ENCODE measurements at regions not wholly inside any gene's neighbourhood (a gene's known extent, or its start where the extent isn't known, plus 50 kb on each side); places are given as distances from the start of the nearest gene placed in this dataset.
"Not testable (repeated sequence)": the region's sequence is repeated elsewhere in the genome, so short reads cannot be mapped to it uniquely, and the experiment has no call there.

DNA sequence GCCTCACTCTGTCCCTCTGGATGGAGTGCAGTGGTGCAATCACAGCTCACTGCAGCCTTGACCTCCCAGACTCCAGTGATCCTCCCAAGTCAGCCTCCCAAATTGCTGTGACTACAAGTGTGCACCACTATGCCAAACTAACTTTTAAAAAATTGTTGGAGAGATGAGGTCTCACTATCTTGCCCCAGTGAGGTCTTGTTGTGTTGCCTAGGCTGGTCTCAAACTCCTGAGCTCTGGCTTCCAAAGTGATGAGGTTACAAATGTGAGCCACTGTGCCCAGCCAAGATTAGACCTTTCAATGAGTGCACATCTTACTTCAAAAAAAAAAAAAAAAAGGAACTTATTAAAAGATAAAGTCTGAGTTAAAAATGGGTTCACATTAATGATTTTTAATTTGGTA is 1838.1 kb upstream of the DEFB115 start:
- no peak for DNase-seq (ENCODE audit: low read depth)

DNA sequence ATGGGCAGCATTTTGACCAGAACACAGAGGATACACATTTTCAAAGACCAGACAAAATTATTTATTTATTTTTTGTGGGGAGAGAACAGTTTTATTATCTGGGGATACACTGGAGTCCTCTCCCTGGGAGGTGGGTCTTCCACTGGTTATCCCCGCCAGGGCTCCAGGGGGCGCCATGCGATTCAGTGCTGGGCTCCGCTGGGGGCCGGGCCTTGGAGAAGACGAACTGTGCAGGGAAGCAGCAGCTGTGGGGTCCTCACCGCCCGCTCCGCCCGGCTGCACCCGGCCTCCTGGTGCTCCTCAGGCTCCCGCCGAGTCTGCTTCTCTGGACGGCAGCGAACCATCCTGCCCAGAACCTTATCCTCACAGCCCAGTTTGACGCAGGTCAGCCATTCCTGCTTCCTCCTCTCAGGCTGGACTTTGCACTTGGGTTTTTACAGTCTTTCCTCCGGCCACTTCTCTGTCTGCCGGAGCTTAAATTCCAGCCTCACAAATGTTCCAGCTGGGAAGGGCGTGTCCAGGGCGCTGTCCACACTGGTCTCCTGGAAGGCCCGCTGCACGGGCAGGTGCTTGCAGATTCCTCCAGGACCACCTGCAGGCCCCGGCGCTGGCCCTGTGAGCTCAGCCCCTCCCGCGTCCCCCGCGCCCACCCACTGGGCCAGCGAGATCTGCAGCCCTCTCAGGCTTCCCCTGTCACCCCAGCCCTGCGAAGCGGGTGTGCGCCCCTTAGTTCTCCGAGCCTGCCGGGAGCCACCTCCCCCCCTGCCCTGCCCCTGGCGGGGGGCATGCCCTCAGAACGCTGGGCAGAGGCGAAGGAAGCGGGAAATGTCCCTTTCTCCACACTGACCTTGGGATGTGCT is 1830.0 kb upstream of the DEFB115 start:
- DNase-seq (ENCODE audit: low read depth), result no peak

DNA sequence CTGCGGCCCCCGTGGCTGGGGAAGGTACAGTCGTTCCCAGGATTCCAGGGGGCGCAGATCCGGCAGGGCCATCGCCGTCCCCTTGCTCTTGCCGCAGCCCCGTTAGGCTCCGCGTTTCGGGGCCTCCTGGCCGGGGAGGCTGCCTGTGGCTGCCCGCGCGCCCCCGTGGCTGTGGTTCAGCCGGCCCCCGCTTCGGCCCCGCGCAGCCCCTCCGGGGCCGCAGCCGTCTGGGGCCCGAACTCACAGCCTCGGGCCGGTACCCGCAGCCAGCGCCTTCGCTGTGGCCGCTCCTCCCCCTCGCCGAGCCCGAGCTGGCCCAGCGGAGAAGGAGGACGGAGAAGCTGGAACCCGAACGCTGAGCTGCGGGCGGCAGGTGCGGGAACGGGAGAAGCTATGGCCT is 1826.9 kb upstream of the DEFB115 start:
- DNase-seq (ENCODE audit: low read depth), result no peak

DNA sequence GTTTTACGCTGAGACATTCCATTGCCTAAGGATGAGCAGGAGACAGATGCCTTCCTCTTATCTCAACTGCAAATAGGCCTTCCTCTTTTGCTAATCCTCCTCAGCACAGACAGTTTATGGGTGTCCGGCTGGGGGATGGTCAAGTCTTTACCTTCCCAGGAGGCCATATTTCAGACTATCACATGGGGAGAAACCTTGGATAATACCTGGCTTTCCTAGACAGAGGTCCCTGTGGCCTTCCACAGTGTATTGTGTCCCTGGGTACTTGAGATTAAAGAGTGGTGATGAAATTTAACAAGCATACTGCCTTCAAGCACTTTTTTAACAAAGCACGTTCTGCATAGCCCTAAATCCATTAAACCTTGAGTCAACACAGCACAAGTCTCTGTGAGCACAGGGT is 1816.7 kb upstream of the DEFB115 start:
- DNase-seq (ENCODE audit: low read depth), result not testable (repeated sequence)

DNA sequence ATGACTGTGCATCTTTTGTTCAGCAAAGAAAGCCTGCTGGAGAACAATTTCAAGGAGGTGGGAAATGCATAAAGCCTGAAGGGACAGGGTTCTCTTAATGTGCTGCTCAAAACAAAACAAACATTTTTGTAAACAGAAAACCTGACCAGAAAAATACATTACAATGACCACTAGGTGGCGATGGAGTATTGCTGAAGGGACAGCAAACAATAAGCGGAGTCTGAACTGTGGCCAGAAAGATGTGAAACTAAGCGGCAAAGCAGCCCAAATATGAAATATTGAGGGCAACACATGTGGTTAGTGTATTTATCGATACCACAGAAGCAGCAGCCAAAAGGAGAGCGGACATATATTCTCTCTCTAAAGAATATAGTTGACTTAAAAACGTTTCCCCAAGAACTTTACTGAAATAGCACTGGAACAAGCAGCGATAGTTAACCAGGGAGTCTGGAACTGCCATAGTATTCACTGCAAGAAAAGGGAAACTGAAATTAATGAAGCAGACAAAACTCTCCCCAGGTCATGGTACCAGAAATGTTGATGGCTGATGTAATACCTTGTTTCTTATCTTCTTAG is 1814.2 kb upstream of the DEFB115 start:
- peak; percentile 50 for DNase-seq (ENCODE audit: low read depth)

DNA sequence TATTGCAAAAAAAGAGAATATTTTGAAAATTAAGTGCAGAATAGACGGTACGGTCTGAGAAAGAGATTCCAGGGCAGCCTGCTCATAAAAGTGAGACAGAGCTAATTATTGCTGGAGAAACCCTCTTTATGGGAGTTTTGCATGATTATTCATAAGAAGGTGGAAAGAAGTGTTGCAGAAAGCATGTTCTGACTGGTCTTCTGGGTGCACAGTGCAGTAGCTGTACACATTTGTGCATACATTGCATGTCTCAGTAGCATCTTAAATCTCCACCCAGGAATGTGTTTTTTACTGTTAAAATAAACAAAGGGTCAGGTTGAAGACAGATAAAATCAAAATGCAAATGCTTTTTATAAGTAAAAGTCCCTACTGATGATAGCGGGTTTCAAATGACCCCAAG is 1813.6 kb upstream of the DEFB115 start:
- no peak for DNase-seq (ENCODE audit: low read depth)

DNA sequence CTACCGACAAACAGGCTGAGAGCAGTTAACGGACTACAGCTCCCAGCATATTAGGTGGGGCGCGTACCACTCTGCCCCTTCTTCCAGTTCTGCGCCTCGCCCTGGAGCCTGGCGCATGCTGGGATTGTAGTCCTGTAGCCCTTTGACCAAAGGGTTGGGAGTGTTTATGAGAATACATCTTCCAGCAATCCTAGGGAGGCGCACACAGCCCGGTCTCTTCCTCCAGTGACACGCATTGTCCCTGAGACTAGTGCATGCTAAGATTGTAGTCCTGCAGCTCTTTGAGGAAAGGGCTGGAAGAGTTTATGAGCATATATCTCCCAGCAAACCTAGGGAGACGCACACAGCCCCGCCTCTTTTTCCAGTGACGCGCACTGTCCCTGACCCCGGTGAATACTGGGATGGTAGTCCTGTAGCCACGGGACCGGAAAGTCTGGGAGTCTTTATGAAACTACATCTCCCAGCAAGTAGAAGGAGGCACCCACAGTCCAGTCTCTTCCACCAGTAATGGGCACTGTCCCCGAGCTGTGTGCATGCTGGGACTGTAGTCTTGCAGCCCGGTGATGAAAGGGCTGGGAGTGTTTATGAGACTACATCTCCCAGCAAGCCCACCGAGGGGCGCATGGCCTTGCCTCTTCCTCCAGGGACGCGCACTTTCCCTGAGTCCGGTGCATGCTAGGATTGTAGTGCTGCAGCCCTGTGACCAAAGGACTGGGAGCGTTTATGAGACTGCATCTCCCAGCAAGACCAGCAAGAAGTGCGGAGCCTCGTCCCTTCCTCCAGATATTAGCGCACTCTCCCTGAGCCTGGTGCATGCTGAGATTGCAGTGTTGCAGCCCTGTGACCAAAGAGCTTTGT is 1812.2 kb upstream of the DEFB115 start:
- DNase-seq (ENCODE audit: low read depth), result peak; percentile 27

DNA sequence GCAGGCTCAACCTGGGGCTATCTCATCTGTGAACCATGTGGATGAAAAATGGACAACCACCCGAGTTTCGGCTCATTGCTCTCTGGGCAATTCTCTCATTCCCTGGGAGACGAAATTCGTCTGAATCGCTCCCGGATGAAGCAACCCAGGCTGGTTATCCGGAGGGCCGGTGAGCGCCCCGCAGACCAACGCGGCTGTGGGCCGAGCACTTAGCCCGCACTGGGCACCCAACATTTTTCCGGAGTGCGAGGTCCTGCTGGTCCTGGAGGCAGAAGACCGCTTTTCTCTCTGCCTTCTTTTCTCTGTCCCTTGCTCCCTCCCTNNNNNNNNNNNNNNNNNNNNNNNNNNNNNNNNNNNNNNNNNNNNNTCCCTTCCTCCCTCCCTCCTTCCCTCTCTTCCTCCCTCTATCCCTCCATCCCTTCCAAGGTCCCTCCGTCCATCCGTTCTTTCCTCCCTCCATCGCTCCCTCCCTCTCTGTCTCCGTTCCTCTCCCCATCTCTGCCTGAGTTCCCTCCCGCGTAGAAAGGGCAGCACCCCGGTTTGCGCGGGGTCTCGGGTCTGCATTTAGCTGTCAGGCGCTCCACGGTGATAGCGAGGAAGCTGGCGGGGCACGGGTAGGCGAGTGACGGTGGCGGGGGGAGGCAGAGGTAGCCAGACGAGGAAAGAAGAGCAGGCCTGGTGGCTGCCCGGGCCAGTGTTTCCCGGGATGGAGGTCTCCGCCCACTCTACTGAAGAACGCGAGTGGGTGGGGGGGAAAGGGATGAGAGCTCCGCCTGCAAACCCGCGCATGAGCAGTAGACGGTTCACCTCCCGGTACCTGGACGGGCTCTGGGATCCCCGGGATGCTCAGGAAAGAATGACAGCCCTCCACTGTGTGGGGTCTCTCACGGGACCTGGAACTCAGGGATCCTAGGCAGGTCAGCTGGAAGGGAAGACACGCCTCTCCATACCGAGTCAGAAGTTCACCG is 1809.7 kb upstream of the DEFB115 start:
- DNase-seq (ENCODE audit: low read depth), result not testable (repeated sequence)

DNA sequence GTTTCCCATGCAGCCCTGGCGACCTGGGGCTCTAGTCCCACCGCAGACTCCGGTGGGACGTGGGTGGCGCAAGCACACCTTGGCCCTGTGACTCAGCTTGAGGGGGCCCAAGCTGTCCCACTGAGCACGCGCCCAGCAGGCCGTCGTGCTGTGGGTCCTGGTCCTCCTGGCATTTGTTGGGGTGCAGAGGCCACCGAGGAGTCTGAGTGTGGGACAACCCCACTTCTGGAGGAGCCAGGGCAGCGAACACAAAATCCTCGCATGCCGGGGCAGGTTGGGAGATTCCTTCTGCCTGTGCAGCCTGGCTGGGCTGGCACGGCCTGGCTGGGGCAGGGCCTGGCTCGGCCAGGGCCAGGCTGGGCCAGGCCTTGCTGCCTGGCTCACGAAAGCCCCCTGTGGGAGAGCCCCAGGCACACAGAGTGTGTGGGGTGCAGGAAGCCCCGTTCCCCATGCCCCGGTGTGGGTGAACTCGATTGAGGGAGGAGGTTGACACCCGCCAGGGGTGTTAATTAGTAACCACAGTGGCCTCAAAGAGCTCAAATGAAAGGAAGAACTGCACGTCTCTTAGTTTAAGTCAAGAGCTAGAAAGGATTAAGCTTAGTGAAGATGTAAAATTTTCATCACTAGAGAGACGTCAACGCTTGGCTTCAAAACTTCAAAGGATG is 1808.5 kb upstream of the DEFB115 start:
- no peak for DNase-seq (ENCODE audit: low read depth)

DNA sequence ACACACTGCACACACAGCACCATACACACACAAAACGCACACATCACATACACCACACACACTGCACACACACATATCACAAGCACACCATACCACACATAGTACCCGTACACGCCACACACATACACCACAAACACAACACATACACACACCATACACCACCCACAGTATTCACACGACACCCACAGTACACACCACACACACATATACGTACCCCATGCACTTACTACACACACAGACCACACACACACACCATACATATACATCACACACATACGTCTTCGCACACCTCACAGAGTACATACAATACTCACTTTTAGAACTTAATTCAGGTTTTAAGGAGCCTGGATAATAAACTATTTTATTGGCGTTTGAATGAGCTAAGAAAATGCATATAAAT is 1805.3 kb upstream of the DEFB115 start:
- DNase-seq (ENCODE audit: low read depth), result no peak

DNA sequence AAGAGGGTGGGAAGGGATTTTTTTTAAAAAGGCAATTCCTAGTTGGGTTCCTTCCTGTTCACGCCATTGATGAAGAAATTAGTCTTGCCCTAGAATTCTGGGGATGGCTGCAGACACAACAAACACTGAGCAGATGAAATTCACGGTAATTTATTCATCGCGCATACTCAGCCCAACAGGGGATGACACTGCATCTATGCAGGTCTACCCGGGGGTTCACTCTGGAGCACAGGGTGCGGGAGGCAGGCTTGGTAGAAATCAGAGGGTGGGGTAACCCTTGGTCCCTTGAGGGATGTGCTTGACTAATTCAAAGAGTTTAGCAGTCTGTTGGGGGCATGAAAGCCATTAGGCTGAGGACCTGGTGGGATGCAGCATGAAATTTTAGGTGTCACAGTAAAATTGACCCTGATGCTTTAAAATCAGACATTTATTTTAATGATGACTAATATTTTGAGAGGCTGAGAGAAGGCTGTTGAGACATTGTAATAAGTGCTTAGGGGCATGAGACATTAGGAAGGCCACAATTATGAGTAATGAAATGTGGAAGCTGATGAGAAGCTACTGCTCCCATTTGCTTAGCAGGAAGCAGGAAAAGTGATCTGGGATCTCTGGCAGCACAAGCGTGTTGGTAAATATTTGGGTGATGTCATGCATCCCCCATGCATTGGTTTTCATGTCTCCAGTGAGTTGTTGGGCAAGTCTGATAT is 1800.3 kb upstream of the DEFB115 start:
- DNase-seq (ENCODE audit: low read depth), result not testable (repeated sequence)

DNA sequence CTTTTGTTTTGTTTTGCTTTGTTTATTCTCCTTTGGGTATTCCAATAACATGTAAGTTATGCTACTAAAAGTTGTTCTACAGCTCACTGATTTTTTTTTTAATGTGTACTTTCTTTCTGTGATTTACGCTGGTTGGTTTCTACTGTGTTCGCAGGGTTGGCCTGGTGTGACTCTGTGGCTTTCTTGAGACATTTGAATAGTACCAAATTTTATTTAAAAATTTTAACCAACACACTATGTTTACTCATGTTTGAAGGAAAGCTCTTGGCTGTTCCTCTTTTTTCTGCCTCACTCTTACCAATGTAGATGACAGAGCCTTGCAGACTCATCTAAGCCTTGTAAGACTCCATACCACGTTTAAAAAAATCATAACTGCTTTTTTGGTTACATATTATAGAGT is 1784.9 kb upstream of the DEFB115 start:
- no peak for DNase-seq (ENCODE audit: low read depth)

DNA sequence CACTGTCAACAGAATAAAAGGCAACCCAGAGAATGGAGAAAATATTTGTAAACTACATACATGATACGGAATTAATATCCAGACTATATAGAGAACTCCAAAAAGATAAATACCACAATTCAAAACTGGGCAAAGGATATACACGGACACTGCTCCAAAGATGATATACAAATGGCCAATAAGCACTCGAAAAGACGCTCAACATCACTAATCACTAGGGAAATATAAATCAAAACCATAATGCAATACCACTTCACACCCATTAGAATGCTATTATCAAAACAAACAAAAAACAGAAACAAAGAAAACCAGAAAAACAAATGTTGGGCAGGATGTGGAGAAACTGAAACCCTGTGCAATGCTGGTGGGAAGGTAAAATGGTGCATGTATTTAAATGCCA is 1764.6 kb upstream of the DEFB115 start:
- DNase-seq (ENCODE audit: low read depth), result not testable (repeated sequence)

DNA sequence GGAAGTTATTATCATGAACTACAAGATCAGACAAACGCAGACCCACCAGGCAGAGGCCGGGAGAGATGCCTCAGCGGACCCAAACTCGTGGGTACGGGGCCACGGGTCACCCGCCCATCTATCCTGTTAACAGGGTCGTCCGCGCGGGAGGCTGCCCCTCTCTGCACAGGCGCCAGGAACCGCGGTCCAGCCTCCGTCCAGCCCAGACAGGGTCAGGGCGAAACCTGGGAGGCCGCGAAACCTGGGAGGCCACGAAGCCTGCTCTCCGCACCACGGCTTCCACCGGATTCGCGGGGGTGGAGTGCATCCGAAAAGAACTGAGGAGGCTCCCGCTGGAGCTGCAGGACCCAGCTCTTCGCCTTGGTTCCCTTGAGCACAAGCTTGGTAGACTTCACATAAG is 1760.7 kb upstream of the DEFB115 start:
- not testable (repeated sequence) for DNase-seq (ENCODE audit: low read depth)

DNA sequence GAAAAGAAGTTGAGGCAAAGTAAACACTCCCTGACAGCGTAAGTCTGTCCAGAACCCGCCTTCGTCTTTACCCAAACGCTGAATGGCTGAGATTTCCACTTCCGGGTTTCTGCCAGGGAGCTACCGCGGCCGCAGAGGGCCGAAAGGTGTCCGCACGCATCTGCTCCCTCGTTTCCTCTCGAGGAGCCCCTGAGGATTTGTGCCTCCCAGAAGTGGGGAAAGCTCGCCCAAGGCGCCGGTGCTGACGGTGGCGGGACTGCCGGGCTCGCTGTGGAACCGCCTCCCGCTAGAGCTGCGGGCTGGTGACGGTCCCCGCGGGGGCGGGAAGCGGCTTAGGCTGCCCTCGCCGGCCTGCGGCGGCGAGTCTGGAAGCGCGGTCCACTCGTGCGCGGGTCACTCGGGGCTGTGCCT is 1760.2 kb upstream of the DEFB115 start:
- DNase-seq (ENCODE audit: low read depth), result no peak

DNA sequence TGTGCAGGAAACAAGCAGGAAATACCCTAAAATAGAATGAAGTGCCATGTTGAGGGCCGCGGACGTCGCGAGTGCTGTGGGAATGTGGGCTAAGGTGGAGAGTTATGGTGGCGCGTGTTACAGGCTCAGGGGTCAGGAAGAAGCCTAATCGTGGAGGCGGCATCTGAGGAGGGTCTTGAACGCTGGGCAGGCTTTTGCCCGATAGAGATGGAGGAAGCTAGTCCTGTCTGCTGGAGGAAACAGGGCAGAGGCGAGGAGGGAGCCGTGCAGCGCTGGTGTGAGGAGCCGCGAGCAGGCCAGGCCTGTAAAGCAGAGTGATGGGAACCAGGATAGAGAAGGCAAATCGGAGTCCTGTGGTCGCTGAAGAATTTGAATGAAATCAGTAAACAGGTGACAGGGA is 1759.8 kb upstream of the DEFB115 start:
- not testable (repeated sequence) for DNase-seq (ENCODE audit: low read depth)

DNA sequence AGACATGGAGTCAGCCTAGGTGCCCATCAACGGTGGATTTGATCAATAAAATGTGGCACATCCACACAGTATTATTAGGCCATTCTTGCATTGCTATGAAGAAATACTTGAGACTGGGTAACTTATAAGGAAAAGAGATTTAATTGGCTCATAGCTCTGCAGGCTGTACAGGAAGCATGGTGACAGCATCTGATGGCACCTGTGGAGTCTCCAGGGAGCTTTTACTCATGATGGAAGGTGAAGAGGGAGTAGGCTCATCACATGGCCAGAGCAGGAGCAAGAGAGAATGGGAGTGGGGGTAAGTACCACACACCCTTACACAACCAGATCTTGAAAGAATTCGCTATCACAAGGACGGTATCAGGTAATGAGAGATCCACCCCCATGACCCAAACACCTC is 1756.7 kb upstream of the DEFB115 start:
- not testable (repeated sequence) for DNase-seq (ENCODE audit: low read depth)

DNA sequence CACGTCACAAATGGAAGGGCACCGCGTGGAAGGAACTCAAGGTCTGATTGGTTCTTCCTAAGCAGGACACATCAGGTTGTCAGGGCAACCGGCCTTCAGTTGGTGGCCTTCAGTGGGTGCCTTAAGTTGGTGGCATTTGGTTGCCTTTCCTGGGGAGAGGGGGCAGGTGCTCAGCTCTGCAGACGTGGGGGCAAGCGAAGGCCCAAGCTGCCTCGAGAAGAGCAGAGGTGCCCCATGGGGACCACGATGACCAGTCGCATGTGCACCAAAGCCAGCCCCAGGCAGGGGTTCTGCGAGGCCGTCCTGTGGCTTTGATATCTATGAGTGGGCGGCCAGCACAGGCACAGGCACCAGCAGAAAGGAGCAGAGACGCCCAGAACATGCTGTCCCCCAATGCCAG is 1742.8 kb upstream of the DEFB115 start:
- DNase-seq (ENCODE audit: low read depth), result not testable (repeated sequence)

DNA sequence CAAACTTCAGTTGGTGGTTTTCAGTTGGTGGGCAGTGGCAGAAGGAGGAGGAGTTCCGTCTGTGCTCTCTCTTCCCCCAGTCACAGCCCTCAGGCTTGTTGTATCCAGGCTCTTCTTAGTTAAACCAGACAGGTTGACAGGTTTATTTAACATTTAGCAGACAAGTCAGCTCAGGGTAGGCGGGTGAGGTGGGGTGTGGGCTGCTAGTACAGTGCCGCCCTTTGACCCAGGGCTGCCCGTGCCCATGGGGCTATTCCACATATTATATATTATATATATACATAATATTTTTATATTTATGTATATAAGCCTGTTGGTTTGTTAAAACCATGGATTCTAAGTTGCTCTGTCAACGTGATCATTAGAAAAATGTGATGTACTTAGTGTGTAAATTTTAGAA is 1740.6 kb upstream of the DEFB115 start:
- not testable (repeated sequence) for DNase-seq (ENCODE audit: low read depth)
